ENCODE measurements at regions not wholly inside any gene's neighbourhood (a gene's known extent, or its start where the extent isn't known, plus 50 kb on each side); places are given as distances from the start of the nearest gene placed in this dataset.
"Not testable (repeated sequence)": the region's sequence is repeated elsewhere in the genome, so short reads cannot be mapped to it uniquely, and the experiment has no call there.

DNA sequence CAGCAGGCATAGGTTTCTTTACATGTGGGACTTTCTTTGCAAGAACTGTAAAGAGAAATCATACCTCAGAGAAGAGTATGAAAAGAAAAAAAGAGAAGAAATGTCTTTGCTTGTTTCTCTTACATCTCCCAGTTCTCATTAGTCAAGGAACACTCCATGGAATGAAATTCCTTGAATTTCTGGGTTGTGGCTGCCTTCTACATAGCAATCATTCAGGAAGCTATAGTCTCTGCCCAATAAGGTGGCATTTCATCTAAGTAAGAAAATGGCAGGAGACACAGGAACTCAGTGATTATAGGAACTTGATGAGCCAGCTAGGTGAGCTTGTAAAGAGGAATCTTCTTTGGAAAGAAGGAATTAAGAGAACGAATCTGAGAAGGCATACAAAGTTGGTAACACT, 197.0 kb upstream of the FKBP1C start:
- no peak overlapping the region for H3K4me3 ChIP-seq (ENCODE audit: low read depth, low read length)
- TF ChIP-seq, protein P1, sequence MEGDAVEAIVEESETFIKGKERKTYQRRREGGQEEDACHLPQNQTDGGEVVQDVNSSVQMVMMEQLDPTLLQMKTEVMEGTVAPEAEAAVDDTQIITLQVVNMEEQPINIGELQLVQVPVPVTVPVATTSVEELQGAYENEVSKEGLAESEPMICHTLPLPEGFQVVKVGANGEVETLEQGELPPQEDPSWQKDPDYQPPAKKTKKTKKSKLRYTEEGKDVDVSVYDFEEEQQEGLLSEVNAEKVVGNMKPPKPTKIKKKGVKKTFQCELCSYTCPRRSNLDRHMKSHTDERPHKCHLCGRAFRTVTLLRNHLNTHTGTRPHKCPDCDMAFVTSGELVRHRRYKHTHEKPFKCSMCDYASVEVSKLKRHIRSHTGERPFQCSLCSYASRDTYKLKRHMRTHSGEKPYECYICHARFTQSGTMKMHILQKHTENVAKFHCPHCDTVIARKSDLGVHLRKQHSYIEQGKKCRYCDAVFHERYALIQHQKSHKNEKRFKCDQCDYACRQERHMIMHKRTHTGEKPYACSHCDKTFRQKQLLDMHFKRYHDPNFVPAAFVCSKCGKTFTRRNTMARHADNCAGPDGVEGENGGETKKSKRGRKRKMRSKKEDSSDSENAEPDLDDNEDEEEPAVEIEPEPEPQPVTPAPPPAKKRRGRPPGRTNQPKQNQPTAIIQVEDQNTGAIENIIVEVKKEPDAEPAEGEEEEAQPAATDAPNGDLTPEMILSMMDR (conservative IDR thresholded peaks at IDR 0.05; ENCODE audit: low read depth, low read length), result no peak
- no peak for DNase-seq (ENCODE audit: low read depth)

DNA sequence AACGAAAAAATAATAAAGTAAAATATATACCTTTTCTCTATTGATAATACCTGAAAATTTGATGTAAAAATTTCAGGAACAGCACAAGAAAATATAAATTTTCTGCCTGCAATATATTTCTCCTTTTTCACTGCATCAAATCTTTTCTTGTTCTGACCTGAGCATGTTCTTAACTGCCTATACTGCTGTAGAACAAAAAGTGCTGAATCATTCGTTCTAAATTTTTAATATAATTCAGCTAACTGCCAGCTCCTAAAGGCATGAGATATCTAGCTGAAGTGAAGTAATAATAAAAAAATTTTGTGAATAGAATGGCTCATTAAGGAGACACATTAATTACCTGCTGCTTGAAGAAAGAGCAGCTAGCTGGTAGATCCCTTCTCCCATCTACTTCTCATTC, 188.6 kb upstream of the FKBP1C start:
- no peak overlapping the region for H3K4me3 ChIP-seq (ENCODE audit: low read depth, low read length)
- TF ChIP-seq, protein P1 (conservative IDR thresholded peaks at IDR 0.05; ENCODE audit: low read depth, low read length), result no peak
- DNase-seq (ENCODE audit: low read depth), result no peak

DNA sequence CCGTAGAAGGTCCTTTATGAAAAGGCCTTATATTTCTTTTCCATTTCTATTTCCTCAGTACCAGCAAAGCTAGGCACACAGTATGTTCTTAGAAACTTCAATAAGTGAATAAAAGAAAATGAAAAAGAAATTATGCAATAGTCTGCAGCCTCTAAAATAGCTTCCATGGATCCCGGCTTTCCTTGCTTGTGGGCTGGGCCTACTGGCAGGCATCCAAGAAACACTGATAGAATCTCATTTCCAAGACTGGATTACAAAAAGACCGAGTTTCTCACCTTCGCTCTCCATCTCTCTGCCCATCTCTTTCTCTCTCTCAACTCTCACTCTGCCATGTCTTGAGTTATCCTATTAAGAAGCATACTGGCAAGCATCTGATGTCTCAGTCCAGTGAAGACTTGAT, 187.5 kb upstream of the FKBP1C start:
- no peak for DNase-seq (ENCODE audit: low read depth)
- H3K4me3 ChIP-seq (ENCODE audit: low read depth, low read length), result no peak overlapping the region
- TF ChIP-seq, protein P1 (conservative IDR thresholded peaks at IDR 0.05; ENCODE audit: low read depth, low read length), result no peak

DNA sequence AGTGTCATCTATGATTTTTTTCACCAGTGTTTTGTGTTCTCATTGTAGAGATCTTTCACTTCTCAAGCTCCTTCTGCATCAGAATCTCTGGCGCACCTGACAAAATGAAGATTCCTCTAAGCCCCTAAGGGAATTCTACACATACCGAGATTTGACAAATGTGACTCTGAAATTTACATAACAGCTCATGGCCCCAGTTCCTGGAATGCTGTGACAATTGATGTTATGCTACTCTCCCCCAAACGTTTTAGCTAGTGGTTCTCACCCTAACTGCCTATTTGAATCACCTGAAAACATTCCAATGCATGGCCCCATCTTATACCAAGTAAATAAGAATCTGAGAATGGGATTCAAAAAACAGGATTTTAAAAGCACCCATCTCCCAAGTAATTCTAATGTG, 162.1 kb upstream of the FKBP1C start:
- no peak overlapping the region for H3K4me3 ChIP-seq (ENCODE audit: low read depth, low read length)
- DNase-seq (ENCODE audit: low read depth), result no peak
- TF ChIP-seq, protein P1 (conservative IDR thresholded peaks at IDR 0.05; ENCODE audit: low read depth, low read length), result no peak

DNA sequence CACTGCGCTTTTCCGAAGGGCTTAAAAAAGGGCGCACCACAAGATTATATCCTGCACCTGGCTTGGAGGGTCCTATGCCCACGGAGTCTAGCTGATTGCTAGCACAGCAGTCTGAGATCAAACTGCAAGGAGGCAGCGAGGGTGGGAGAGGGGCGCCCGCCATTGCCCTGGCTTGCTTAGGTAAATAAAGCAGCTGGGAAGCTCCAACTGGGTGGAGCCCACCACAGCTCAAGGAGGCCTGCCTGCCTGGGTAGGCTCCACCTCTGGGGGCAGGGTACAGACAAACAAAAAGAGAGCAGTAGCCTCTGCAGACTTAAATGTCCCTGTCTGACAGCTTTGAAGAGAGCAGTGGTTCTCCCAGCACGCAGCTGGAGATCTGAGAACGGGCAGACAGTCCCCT, 158.1 kb upstream of the FKBP1C start:
- not testable (repeated sequence) for DNase-seq (ENCODE audit: low read depth); H3K4me3 ChIP-seq (ENCODE audit: low read depth, low read length)

DNA sequence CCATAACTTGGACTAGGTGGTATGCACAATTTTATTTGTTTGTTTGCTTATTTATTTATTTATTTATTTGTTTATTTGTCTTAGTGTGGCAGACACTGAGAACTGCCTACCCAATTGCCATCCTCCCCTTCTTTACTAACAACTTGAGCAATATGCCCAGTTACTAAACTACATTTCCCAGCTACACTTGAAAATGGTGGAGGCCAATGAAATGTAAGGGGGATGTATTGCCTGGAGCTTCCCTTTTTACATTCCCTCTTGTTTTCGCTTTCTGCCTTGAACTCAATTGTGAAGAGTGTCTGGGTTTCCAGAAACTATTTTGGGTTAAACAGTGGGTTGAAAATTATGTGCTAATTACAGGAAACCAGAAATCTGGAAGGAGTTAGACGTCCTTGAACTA, 152.7 kb upstream of the FKBP1C start:
- TF ChIP-seq, protein P1 (conservative IDR thresholded peaks at IDR 0.05; ENCODE audit: low read depth, low read length), result no peak
- no peak overlapping the region for H3K4me3 ChIP-seq (ENCODE audit: low read depth, low read length)
- DNase-seq (ENCODE audit: low read depth), result no peak

DNA sequence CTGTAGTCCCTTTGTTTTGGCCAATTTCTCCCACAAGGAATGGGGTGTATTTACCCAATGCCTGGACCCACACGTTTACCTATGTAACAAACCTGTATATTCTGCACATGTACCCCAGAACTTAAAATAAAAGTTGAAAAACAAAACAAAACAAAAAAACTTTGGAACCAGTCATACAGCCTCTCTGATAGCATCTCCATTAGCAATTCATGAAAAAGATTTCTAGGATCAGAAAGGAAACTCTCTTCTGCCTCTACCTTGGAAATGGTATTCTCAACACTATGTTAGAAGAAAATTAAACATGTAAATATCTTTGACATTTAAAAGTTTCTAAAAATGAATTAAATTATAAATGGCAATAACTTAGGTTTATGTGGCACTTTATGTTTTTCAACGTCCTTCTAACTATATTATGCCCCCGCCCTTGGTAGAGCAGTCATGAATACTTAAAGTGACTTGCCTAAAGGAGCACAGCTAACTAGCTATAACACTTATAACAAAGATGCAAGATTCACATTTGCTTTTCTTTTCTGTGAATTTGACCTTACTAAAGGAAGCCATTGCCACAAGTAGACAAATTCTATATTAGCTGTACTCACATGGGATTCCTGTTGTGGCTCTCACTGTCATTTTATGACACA, 147.5 kb upstream of the FKBP1C start:
- no peak overlapping the region for H3K4me3 ChIP-seq (ENCODE audit: low read depth, low read length)
- no peak for DNase-seq (ENCODE audit: low read depth)
- TF ChIP-seq, protein P1 (conservative IDR thresholded peaks at IDR 0.05; ENCODE audit: low read depth, low read length), result no peak
